ENCODE measurements at regions not wholly inside any gene's neighbourhood (a gene's known extent, or its start where the extent isn't known, plus 50 kb on each side); places are given as distances from the start of the nearest gene placed in this dataset.

GRCh38 chr13:31440132-31440531 is 240.4 kb downstream of the B3GLCT start:
- 82 to 97% methylated on average over 2 of the region's 2 CpGs for WGBS, 2 donors
- Histone ChIP-seq H3K4me3 (no peak overlapping the region), H3K9me3 (no peaks in the 10 kb centered on the region), H3K27ac (no peak overlapping the region), H3K36me3 (no peaks in the 10 kb centered on the region), H3K4me1 (no peaks in the 10 kb centered on the region), H3K27me3 (no peaks in the 10 kb centered on the region)
- TF ChIP-seq CTCF (IDR thresholded peaks at IDR 0.05), result no peak
- no peak for TF ChIP-seq POLR2A (IDR thresholded peaks at IDR 0.05)
- DNase-seq, result no peak
- intact Hi-C loops (cut with DNase I), result no loop called here

GRCh38 chr13:31441800-31442510 is 242.2 kb downstream of the B3GLCT start:
- TF ChIP-seq CTCF (IDR thresholded peaks at IDR 0.05) (no peak), POLR2A (IDR thresholded peaks at IDR 0.05) (no peak)

DNA sequence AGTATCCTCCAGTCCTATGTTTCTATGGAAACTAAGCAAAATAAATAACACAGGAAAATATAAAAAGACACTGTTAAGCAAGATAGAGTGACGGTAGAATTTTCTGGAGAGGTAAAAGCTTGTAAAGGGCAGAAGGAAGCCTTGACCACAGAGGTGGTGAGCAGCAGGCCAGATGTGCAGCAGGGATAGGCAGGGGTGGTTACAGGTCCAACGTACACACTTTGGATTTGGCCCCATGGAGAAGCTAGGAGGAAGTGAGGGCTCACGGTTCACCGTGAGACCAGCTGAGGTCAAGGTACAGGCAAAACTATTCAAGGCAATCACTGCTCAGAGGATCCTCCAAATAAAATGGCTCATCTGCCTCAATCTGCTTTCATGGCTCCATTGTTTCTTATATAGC is 242.8 kb downstream of the B3GLCT start:
- 47 to 60% methylated on average over 4 of the region's 4 CpGs for WGBS, 2 donors

More at GRCh38 chr13:31441800-31442510, 242.2 kb downstream of the B3GLCT start:
- 69% methylated on average over 9 of the region's 9 CpGs for WGBS, 2 donors
- no peaks in the 10 kb centered on the region for H3K9me3 ChIP-seq
- H3K27me3 ChIP-seq, result no peaks in the 10 kb centered on the region
- no peak overlapping the region for H3K4me3 ChIP-seq
- H3K27ac ChIP-seq, result no peak overlapping the region
- no peaks in the 10 kb centered on the region for H3K36me3 ChIP-seq
- H3K4me1 ChIP-seq, result no peaks in the 10 kb centered on the region
- no peak for DNase-seq
- intact Hi-C loops (cut with DNase I), result no loop called here

GRCh38 chr13:31444266-31444856 is 244.6 kb downstream of the B3GLCT start:
- no peak for TF ChIP-seq POLR2A (IDR thresholded peaks at IDR 0.05)
- TF ChIP-seq CTCF (IDR thresholded peaks at IDR 0.05), result no peak
- Histone ChIP-seq H3K4me1 (no peaks in the 10 kb centered on the region), H3K27ac (no peak overlapping the region), H3K36me3 (no peaks in the 10 kb centered on the region), H3K4me3 (no peak overlapping the region), H3K9me3 (no peaks in the 10 kb centered on the region), H3K27me3 (no peaks in the 10 kb centered on the region)
- 64 to 66% methylated on average over 3 of the region's 3 CpGs for WGBS, 2 donors
- intact Hi-C loops (cut with DNase I), result no loop called here
- DNase-seq, result no peak

More for the DNA sequence above, 242.8 kb downstream of the B3GLCT start:
- Histone ChIP-seq H3K4me3 (no peak overlapping the region), H3K9me3 (no peaks in the 10 kb centered on the region), H3K4me1 (no peaks in the 10 kb centered on the region), H3K27me3 (no peaks in the 10 kb centered on the region), H3K27ac (no peak overlapping the region), H3K36me3 (no peaks in the 10 kb centered on the region)
- DNase-seq, result no peak
- TF ChIP-seq POLR2A (IDR thresholded peaks at IDR 0.05) (no peak), CTCF (IDR thresholded peaks at IDR 0.05) (no peak)
- intact Hi-C loops (cut with DNase I), result no loop called here

- Histone ChIP-seq H3K27ac (no peak overlapping the region), H3K9me3 (no peaks in the 10 kb centered on the region), H3K36me3 (no peaks in the 10 kb centered on the region), H3K4me3 (no peak overlapping the region), H3K27me3 (no peaks in the 10 kb centered on the region), H3K4me1 (no peaks in the 10 kb centered on the region)
- 100% methylated on average over 2 of the region's 2 CpGs for WGBS, 2 donors
- intact Hi-C loops (cut with DNase I), result no loop called here
- TF ChIP-seq CTCF (IDR thresholded peaks at IDR 0.05), result no peak
- TF ChIP-seq POLR2A (IDR thresholded peaks at IDR 0.05), result no peak
- no peak for DNase-seq
Observed at GRCh38 chr13:31452525-31452924, 252.8 kb downstream of the B3GLCT start.

Measured in esophagus squamous epithelium (tissue), 5 donors.